Neutrophil (primary cell): ENCODE measurements at regions not wholly inside any gene's neighbourhood (a gene's known extent, or its start where the extent isn't known, plus 50 kb on each side); places are given as distances from the start of the nearest gene placed in this dataset.
"Not testable (repeated sequence)": the region's sequence is repeated elsewhere in the genome, so short reads cannot be mapped to it uniquely, and the experiment has no call there.

Experiments
- H3K27ac ChIP-seq: fragments of 200-600 bp; sonication (generic); 2 replicates; pipeline ENCODE4 v1.5.1; 2016; ENCODE audit warnings: mild to moderate bottlenecking, moderate library complexity
- H3K27me3 ChIP-seq: fragments of 200-600 bp; sonication (generic); 2 replicates; pipeline ENCODE4 v1.6.0; 2016; ENCODE audit warnings: mild to moderate bottlenecking
- H3K36me3 ChIP-seq: fragments of 200-600 bp; sonication (generic); 2 replicates; pipeline ENCODE4 v1.5.1; 2017
- H3K4me1 ChIP-seq, 2 experiments: fragments of 200-600 bp in 1 of 2; sonication (generic) in 1 of 2; 1 replicate in 1 of 2; 2 replicates in 1 of 2; pipeline versions ENCODE4 v1.5.1 to v1.6.1; 2013 to 2016; ENCODE audit warnings: low read depth in 1 of 2, low read length in 1 of 2, mild to moderate bottlenecking in 1 of 2, moderate library complexity in 1 of 2; ENCODE audit not compliant: control insufficient read depth in 1 of 2, insufficient read depth in 1 of 2
- H3K4me3 ChIP-seq, 2 experiments: fragments of 200-600 bp in 1 of 2; sonication (generic) in 1 of 2; 1 replicate in 1 of 2; 2 replicates in 1 of 2; pipeline ENCODE4 v1.5.1; 2013 to 2016; ENCODE audit warnings: low read depth in 1 of 2, low read length in 1 of 2, mild to moderate bottlenecking in 1 of 2, moderate library complexity in 1 of 2
- H3K9me3 ChIP-seq: fragments of 200-600 bp; sonication (generic); 2 replicates; pipeline ENCODE4 v1.5.1; 2016
- TF ChIP-seq, protein P1 (sequence below): fragments of 200-600 bp; sonication (generic); IDR thresholded peaks from 2 replicates; pipeline ENCODE4 v1.5.1; 2016; ENCODE audit warnings: antibody characterized with exemption

DNA sequence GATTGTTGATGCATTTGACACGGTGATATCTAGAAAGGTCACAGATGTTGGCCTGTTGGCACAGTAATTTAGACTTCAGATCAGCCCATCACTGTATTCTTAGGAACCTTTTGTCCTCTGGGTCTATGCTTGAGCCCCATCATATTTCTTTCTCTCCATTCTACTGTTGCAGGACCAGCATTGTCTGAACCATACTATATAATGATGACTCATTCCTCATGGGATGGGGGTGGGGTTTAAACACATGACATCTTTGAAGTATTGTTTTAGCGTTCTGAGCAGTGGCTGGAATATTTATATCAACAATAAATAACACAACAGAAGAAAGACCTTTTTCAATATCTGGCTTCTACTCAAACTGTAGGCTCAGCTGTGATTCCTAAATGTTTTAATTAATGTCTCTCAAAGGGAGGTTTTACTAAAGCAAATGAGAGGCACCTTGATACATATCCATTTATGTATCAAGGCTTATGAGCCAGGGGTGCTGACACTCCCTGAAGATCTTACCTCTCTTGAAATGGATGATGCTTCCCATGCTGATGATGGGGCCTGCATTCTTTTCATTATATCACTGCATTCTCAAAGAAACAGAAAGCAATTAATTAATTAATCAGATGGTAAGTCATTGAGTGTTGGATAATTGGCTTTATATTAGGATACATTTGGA, 379.0 kb upstream of the GOT2 start:
- no peak overlapping the region for H3K27ac ChIP-seq
- TF ChIP-seq, protein P1, sequence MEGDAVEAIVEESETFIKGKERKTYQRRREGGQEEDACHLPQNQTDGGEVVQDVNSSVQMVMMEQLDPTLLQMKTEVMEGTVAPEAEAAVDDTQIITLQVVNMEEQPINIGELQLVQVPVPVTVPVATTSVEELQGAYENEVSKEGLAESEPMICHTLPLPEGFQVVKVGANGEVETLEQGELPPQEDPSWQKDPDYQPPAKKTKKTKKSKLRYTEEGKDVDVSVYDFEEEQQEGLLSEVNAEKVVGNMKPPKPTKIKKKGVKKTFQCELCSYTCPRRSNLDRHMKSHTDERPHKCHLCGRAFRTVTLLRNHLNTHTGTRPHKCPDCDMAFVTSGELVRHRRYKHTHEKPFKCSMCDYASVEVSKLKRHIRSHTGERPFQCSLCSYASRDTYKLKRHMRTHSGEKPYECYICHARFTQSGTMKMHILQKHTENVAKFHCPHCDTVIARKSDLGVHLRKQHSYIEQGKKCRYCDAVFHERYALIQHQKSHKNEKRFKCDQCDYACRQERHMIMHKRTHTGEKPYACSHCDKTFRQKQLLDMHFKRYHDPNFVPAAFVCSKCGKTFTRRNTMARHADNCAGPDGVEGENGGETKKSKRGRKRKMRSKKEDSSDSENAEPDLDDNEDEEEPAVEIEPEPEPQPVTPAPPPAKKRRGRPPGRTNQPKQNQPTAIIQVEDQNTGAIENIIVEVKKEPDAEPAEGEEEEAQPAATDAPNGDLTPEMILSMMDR: no peak

DNA sequence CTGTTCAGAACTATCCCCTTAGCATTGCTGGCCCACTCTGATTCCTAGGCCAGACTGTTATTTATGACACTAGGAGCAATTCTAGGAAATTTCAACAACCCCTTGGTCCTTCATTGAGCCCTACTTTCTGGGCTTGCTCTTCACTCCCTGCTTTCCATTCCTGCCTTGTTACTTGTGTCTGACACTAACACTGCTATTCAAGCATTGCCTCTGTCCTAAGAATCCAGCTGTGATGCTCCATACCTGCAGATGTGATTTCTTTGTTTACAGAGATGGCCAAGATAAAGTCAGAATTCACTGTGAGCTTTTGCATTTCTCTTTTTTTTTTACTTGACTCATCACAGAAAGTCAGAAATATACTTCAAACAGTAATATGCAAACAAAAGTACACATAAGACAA, 377.2 kb upstream of the GOT2 start:
- TF ChIP-seq, protein P1: no peak
- Histone ChIP-seq H3K9me3 (no peaks in the 10 kb centered on the region), H3K36me3 (no peaks in the 10 kb centered on the region), H3K27ac (no peak overlapping the region), H3K27me3 (no peaks in the 10 kb centered on the region), H3K4me3 (no peak overlapping the region), H3K4me1 (no peaks in the 10 kb centered on the region)

More for the DNA sequence above, 379.0 kb upstream of the GOT2 start:
- Histone ChIP-seq H3K9me3 (no peaks in the 10 kb centered on the region), H3K36me3 (no peaks in the 10 kb centered on the region), H3K4me1 (no peaks in the 10 kb centered on the region), H3K27me3 (no peaks in the 10 kb centered on the region), H3K4me3 (no peak overlapping the region)

DNA sequence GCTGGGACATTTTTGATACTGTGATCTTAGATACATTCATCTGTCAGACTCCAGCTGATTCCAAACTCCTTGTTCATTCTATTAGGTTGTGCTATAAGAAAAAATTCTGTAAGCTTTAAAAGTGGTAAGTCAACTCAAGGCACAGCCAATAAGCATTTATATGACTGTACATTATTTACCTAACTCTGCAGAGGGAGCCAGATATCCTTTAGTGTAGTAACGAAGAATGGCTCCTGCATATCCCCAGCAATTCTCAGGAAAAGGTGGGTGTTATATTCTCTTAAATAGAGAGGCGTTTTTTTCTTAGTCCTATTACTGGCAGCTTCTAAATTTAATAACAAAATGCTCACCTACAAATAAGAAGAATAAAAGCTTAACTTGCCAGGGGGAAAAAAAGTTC, 374.3 kb upstream of the GOT2 start:
- Histone ChIP-seq H3K4me1 (no peaks in the 10 kb centered on the region), H3K9me3 (no peaks in the 10 kb centered on the region), H3K27me3 (no peaks in the 10 kb centered on the region), H3K27ac (no peak overlapping the region), H3K4me3 (no peak overlapping the region), H3K36me3 (no peaks in the 10 kb centered on the region)
- TF ChIP-seq, protein P1: no peak

DNA sequence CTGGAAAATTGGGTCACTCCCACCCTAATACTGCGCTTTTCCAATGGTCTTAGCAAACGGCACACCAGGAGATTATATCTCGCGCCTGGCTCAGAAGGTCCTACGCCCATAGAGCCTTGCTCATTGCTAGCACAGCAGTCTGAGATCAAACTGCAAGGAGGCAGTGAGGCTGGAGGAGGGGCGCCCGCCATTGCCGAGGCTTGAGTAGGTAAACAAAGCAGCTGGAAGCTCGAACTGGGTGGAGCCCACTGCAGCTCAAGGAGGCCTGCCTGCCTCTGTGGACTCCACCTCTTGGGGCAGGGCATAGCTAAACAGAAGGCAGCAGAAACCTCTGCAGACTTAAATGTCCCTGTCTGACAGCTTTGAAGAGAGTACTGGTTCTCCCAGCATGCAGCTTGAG, 362.6 kb upstream of the GOT2 start:
- H3K27me3 ChIP-seq, H3K4me3 ChIP-seq, H3K27ac ChIP-seq, H3K36me3 ChIP-seq, H3K9me3 ChIP-seq, H3K4me1 ChIP-seq: not testable (repeated sequence)

DNA sequence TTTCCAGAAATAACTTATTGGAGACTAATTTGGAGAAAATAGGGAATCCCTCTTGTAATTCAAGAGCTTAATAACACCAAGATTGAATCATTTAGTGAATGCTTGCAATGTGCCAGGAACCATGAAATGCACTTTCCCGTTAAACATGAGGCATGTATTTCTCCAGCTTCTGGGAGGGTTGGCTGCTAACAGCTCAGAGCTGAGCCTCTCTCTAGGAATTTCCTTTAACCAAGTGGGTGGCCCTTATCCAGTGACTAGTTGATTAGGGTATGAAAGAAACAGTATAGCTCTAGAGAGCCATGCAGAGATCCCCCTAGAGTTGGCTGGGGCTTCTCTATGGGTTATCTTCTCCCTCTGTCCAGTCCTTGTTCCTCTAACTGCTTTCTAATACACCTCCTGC, 356.4 kb upstream of the GOT2 start:
- H3K27ac ChIP-seq: no peak overlapping the region
- no peaks in the 10 kb centered on the region for H3K36me3 ChIP-seq
- H3K27me3 ChIP-seq: no peaks in the 10 kb centered on the region
- H3K4me1 ChIP-seq: no peaks in the 10 kb centered on the region
- TF ChIP-seq, protein P1: no peak
- no peaks in the 10 kb centered on the region for H3K9me3 ChIP-seq
- no peak overlapping the region for H3K4me3 ChIP-seq

DNA sequence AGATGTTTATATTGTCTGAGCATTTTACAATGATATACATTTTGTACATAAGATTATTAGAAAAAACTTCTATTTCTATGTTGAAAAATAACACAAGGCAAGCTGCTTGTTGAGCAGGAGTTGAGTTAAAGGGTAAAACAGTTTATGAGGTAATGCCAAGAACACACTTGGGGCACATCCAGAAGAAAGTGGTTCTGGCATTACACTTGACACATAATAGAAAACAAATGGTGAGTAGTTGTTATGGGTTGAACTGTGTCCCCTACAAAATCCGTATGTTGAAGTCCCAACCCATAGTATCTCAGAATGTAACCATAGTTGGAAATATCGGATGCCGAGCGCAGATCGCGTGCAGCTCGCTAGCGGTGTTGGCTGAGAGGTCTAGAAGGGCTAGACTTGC, 354.3 kb upstream of the GOT2 start:
- Histone ChIP-seq H3K27me3 (no peaks in the 10 kb centered on the region), H3K36me3 (no peaks in the 10 kb centered on the region), H3K4me3 (no peak overlapping the region), H3K4me1 (no peaks in the 10 kb centered on the region), H3K27ac (no peak overlapping the region), H3K9me3 (no peaks in the 10 kb centered on the region)
- TF ChIP-seq, protein P1: no peak
